Keratinocyte (primary cell): ENCODE measurements at regions not wholly inside any gene's neighbourhood (a gene's known extent, or its start where the extent isn't known, plus 50 kb on each side); places are given as distances from the start of the nearest gene placed in this dataset.

Experiments used
- DNase-seq: peaks from one replicate; pipeline ENCODE4 v3.0.0-alpha.2; 2011; ENCODE audit warnings: low read depth, missing footprints, low spot score
- FAIRE-seq: peaks from 2 replicates; lab custom pipeline; 2011; peaks lifted over from hg19 to GRCh38; lab: Jason Lieb, UNC
- H2AFZ ChIP-seq: 2 replicates; pipeline ENCODE4 v1.6.0; 2012; ENCODE audit warnings: low read length, control low read depth, inconsistent platforms; ENCODE audit not compliant: control insufficient read depth
- H3K27ac ChIP-seq: 2 replicates; pipeline ENCODE4 v1.5.1; 2011; ENCODE audit warnings: low read length; ENCODE audit not compliant: control insufficient read depth, insufficient read depth
- H3K27me3 ChIP-seq: 3 replicates; pipeline ENCODE4 v1.6.0; 2011; ENCODE audit warnings: low read length; ENCODE audit not compliant: control insufficient read depth, insufficient read depth; ENCODE audit errors: extremely low read depth
- H3K36me3 ChIP-seq, 2 experiments: 2 replicates in 1 of 2; 3 replicates in 1 of 2; pipeline ENCODE4 v1.5.1; 2011; ENCODE audit warnings: low read length in 2 of 2, mild to moderate bottlenecking in 1 of 2; ENCODE audit not compliant: control insufficient read depth in 2 of 2, insufficient read depth in 2 of 2; ENCODE audit errors: extremely low read depth in 1 of 2
- H3K4me1 ChIP-seq: 3 replicates; pipeline ENCODE4 v1.5.1; 2011; ENCODE audit warnings: low read length; ENCODE audit not compliant: control insufficient read depth, insufficient read depth; ENCODE audit errors: extremely low read depth
- H3K4me2 ChIP-seq: 3 replicates; pipeline ENCODE4 v1.6.0; 2011; ENCODE audit warnings: low read depth, low read length; ENCODE audit not compliant: control insufficient read depth, insufficient read depth; ENCODE audit errors: extremely low read depth
- H3K4me3 ChIP-seq, 3 experiments: fragments of 200-600 bp in 1 of 3; sonication (generic) in 1 of 3; 2 replicates in 2 of 3; 3 replicates in 1 of 3; pipeline ENCODE4 v1.5.1; 2011 to 2016; ENCODE audit warnings: low read length in 3 of 3, mild to moderate bottlenecking in 3 of 3, control low read depth in 2 of 3, inconsistent platforms in 1 of 3, low read depth in 1 of 3, mixed read lengths in 1 of 3, mixed run types in 1 of 3, moderate library complexity in 1 of 3; ENCODE audit not compliant: control insufficient read depth in 2 of 3, insufficient read depth in 2 of 3; ENCODE audit errors: extremely low read depth in 1 of 3
- H3K79me2 ChIP-seq: 2 replicates; pipeline ENCODE4 v1.6.0; 2012; ENCODE audit warnings: low read length; ENCODE audit not compliant: control insufficient read depth, insufficient read depth
- H3K9ac ChIP-seq: 3 replicates; pipeline ENCODE4 v1.6.0; 2011; ENCODE audit warnings: low read length; ENCODE audit not compliant: control insufficient read depth, insufficient read depth; ENCODE audit errors: extremely low read depth
- H3K9me1 ChIP-seq: 3 replicates; pipeline ENCODE4 v1.6.0; 2011; ENCODE audit warnings: low read length; ENCODE audit not compliant: control insufficient read depth, insufficient read depth; ENCODE audit errors: extremely low read depth
- H3K9me3 ChIP-seq: 2 replicates; pipeline ENCODE4 v1.5.1; 2012; ENCODE audit warnings: low read depth, low read length; ENCODE audit not compliant: control insufficient read depth
- H4K20me1 ChIP-seq: 3 replicates; pipeline ENCODE4 v1.6.0; 2011; ENCODE audit warnings: low read length; ENCODE audit not compliant: control insufficient read depth, insufficient read depth; ENCODE audit errors: extremely low read depth
- CTCF ChIP-seq, 3 experiments: IDR thresholded peaks in 1 of 3; conservative IDR thresholded peaks in 1 of 3; optimal IDR thresholded peaks in 1 of 3; 2 replicates in 2 of 3; 3 replicates in 1 of 3; pipeline versions ENCODE3 to v1.5.1; 2011; ENCODE audit warnings: low read length in 3 of 3, mild to moderate bottlenecking in 3 of 3, moderate library complexity in 2 of 3, control low read depth in 1 of 3, inconsistent platforms in 1 of 3; ENCODE audit not compliant: insufficient read depth in 2 of 3; ENCODE audit errors: extremely low read depth in 1 of 3
- EZH2 ChIP-seq: IDR thresholded peaks from one replicate; pipeline ENCODE4 v1.6.1; 2012; ENCODE audit warnings: inconsistent platforms, mild to moderate bottlenecking, low read length, moderate library complexity
- dilution Hi-C: fragments of 300-500 bp; cut with MboI; formaldehyde crosslinking; loops from one replicate; pipeline ENCODE4 v1.7.0; 2020; ENCODE audit warnings: low sequenced_read_pairs; ENCODE audit not compliant: extremely low pct_ligation_motif_present

- Histone ChIP-seq H3K9me3 (no peaks in the 10 kb centered on the region), H3K27ac (no peak overlapping the region), H4K20me1 (no peaks in the 10 kb centered on the region), H3K9ac (no peak overlapping the region), H3K79me2 (no peaks in the 10 kb centered on the region), H3K27me3 (no peaks in the 10 kb centered on the region), H3K4me1 (no peaks in the 10 kb centered on the region), H3K4me2 (no peak overlapping the region), H3K9me1 (no peaks in the 10 kb centered on the region), H3K36me3 (no peaks in the 10 kb centered on the region), H2AFZ (no peak overlapping the region), H3K4me3 (no peak overlapping the region)
- TF ChIP-seq CTCF (optimal IDR thresholded peaks at IDR 0.05 in 1 of 3, IDR thresholded peaks at IDR 0.05 in 1 of 3, conservative IDR thresholded peaks at IDR 0.05 in 1 of 3; ENCODE audit: extremely low read depth in 1 of 3, insufficient read depth in 2 of 3, low read length in 3 of 3) (no peak), EZH2 (no peak)
- dilution Hi-C loops = no loop called here
- DNase-seq = no peak
- no peak for FAIRE-seq
Observed at GRCh38 chr1:82800721-82801120, 1000.0 kb downstream of the ADGRL2 start.

- no peak overlapping the region for H2AFZ ChIP-seq
- H3K36me3 ChIP-seq = no peaks in the 10 kb centered on the region
- H3K4me3 ChIP-seq = no peak overlapping the region
- H3K4me1 ChIP-seq = no peaks in the 10 kb centered on the region
- TF ChIP-seq CTCF (optimal IDR thresholded peaks at IDR 0.05 in 1 of 3, IDR thresholded peaks at IDR 0.05 in 1 of 3, conservative IDR thresholded peaks at IDR 0.05 in 1 of 3; ENCODE audit: extremely low read depth in 1 of 3, insufficient read depth in 2 of 3, low read length in 3 of 3) (no peak), EZH2 (no peak)
- H3K79me2 ChIP-seq = no peaks in the 10 kb centered on the region
- H3K4me2 ChIP-seq = no peak overlapping the region
- FAIRE-seq (no peak), DNase-seq (no peak)
- no peaks in the 10 kb centered on the region for H3K9me3 ChIP-seq
- H3K27me3 ChIP-seq = no peaks in the 10 kb centered on the region
- H4K20me1 ChIP-seq = no peaks in the 10 kb centered on the region
- H3K9me1 ChIP-seq = no peaks in the 10 kb centered on the region
- dilution Hi-C loops = no loop called here
- no peak overlapping the region for H3K27ac ChIP-seq
- no peak overlapping the region for H3K9ac ChIP-seq
Observed at GRCh38 chr1:82799261-82799660, 998.5 kb downstream of the ADGRL2 start.
